GM18909 (cell line): ENCODE measurements at regions not wholly inside any gene's neighbourhood (a gene's known extent, or its start where the extent isn't known, plus 50 kb on each side); places are given as distances from the start of the nearest gene placed in this dataset.

Source experiments
- ATAC-seq: cut with Tn5 transposase; IDR thresholded peaks from one replicate; pipeline ENCODE4 v1.9.1; 2021; ENCODE audit warnings: mild to moderate bottlenecking; ENCODE audit not compliant: unreplicated experiment, poor library complexity

- ATAC-seq, result no peak
These were observed 192.5 kb downstream of the FAT3 start for GRCh38 chr11:92416971-92417725.

- no peak for ATAC-seq
These were observed 198.8 kb downstream of the FAT3 start for GRCh38 chr11:92423115-92424034.

- no peak for ATAC-seq
These were observed 199.7 kb downstream of the FAT3 start for GRCh38 chr11:92424281-92424680.

- no peak for ATAC-seq
These were observed 200.5 kb downstream of the FAT3 start for GRCh38 chr11:92425127-92425526.

- ATAC-seq, result no peak
These were observed 207.9 kb downstream of the FAT3 start for GRCh38 chr11:92432515-92432914.

- ATAC-seq, result no peak
These were observed 211.7 kb downstream of the FAT3 start for GRCh38 chr11:92436034-92436920.

- no peak for ATAC-seq
These were observed 214.5 kb downstream of the FAT3 start for GRCh38 chr11:92439133-92439532.

- ATAC-seq, result no peak
These were observed 216.3 kb downstream of the FAT3 start for GRCh38 chr11:92440701-92441442.

GRCh38 chr11:92441443-92441726, 216.8 kb downstream of the FAT3 start:
- no peak for ATAC-seq

GRCh38 chr11:92443199-92443598, 218.6 kb downstream of the FAT3 start:
- no peak for ATAC-seq

- ATAC-seq, result no peak
These were observed 223.0 kb downstream of the FAT3 start for GRCh38 chr11:92447586-92447985.

GRCh38 chr11:92449222-92449621, 224.6 kb downstream of the FAT3 start:
- ATAC-seq, result no peak

- no peak for ATAC-seq
These were observed 225.2 kb downstream of the FAT3 start for GRCh38 chr11:92449780-92450179.

- ATAC-seq, result no peak
These were observed 226.4 kb downstream of the FAT3 start for GRCh38 chr11:92451063-92451462.

- ATAC-seq, result peak; percentile 64
These were observed 228.4 kb downstream of the FAT3 start for GRCh38 chr11:92453055-92453454.

GRCh38 chr11:92455210-92455790, 230.7 kb downstream of the FAT3 start:
- no peak for ATAC-seq

- ATAC-seq, result no peak
These were observed 232.6 kb downstream of the FAT3 start for GRCh38 chr11:92457250-92457649.

- ATAC-seq, result no peak
These were observed 233.9 kb downstream of the FAT3 start for GRCh38 chr11:92458486-92458885.

GRCh38 chr11:92460213-92460612, 235.6 kb downstream of the FAT3 start:
- no peak for ATAC-seq

- no peak for ATAC-seq
These were observed 236.8 kb downstream of the FAT3 start for GRCh38 chr11:92461447-92461846.
